Endothelial cell of umbilical vein (primary cell): ENCODE measurements at regions not wholly inside any gene's neighbourhood (a gene's known extent, or its start where the extent isn't known, plus 50 kb on each side); places are given as distances from the start of the nearest gene placed in this dataset.

Experiments used
- BruUV-seq: library from RNA; stranded (reverse); fragments of 400-500 nt; replicated peaks from 2 replicates; lab custom pipeline; 2021; lab: Mats Ljungman, UMichigan
- CTCF ChIA-PET: fragments of 300-600, 350-600 bp; sonication (Branson Sonifier 250); formaldehyde crosslinking; loops from one replicate; lab custom pipeline; 2021; ENCODE audit warnings: antibody characterized with exemption, inconsistent platforms; lab: Charles Lee
- POLR2A ChIA-PET: fragments of 300-600, 350-600 bp; sonication (Branson Sonifier 250); formaldehyde crosslinking; loops from one replicate; lab custom pipeline; 2021; ENCODE audit warnings: antibody characterized with exemption, inconsistent platforms; lab: Charles Lee
- DNase-seq: peaks from one replicate; pipeline ENCODE4 v3.0.0-alpha.2; 2011; ENCODE audit warnings: low read depth, low spot score
- FAIRE-seq: peaks from 2 replicates; lab custom pipeline; 2011; peaks lifted over from hg19 to GRCh38; lab: Jason Lieb, UNC
- H2AFZ ChIP-seq: 2 replicates; pipeline ENCODE4 v1.6.0; 2012; ENCODE audit warnings: low read depth, low read length, control low read depth, inconsistent platforms
- H3K27ac ChIP-seq: 2 replicates; pipeline ENCODE4 v1.5.1; 2011; ENCODE audit warnings: low read depth, mild to moderate bottlenecking, control low read depth, low read length, moderate library complexity; ENCODE audit not compliant: insufficient read depth
- H3K27me3 ChIP-seq, 2 experiments: 2 replicates each; pipeline versions ENCODE4 v1.6.0 to v1.6.1; 2011; ENCODE audit warnings: low read length in 2 of 2, mixed read lengths in 1 of 2; ENCODE audit not compliant: control insufficient read depth in 2 of 2, insufficient read depth in 2 of 2
- H3K36me3 ChIP-seq, 2 experiments: 2 replicates in 1 of 2; 3 replicates in 1 of 2; pipeline ENCODE4 v1.5.1; 2011; ENCODE audit warnings: low read length in 2 of 2, mild to moderate bottlenecking in 1 of 2, moderate library complexity in 1 of 2; ENCODE audit not compliant: control insufficient read depth in 2 of 2, insufficient read depth in 2 of 2; ENCODE audit errors: extremely low read depth in 1 of 2
- H3K4me1 ChIP-seq: 3 replicates; pipeline ENCODE4 v1.5.1; 2011; ENCODE audit warnings: mild to moderate bottlenecking, low read length; ENCODE audit not compliant: control insufficient read depth, insufficient read depth; ENCODE audit errors: extremely low read depth
- H3K4me2 ChIP-seq: 2 replicates; pipeline ENCODE4 v1.6.1; 2011; ENCODE audit warnings: low read length, control low read depth, mixed read lengths; ENCODE audit not compliant: insufficient read depth
- H3K4me3 ChIP-seq, 3 experiments: fragments of 200-600 bp in 1 of 3; sonication (generic), shearing (Covaris generic) in 1 of 3; replicated peaks in 1 of 3; 2 replicates each; pipeline ENCODE4 v1.5.1; 2011 to 2016; ENCODE audit warnings: control low read depth in 3 of 3, low read length in 3 of 3, mild to moderate bottlenecking in 2 of 3, inconsistent platforms in 1 of 3, low read depth in 1 of 3, moderate library complexity in 1 of 3; ENCODE audit not compliant: insufficient read depth in 1 of 3
- H3K79me2 ChIP-seq: 2 replicates; pipeline ENCODE4 v1.6.0; 2012; ENCODE audit warnings: low read length, inconsistent platforms; ENCODE audit not compliant: control insufficient read depth, insufficient read depth
- H3K9ac ChIP-seq: replicated peaks from 2 replicates; pipeline ENCODE3; 2011; ENCODE audit warnings: low read length, control low read depth; ENCODE audit not compliant: insufficient read depth; ENCODE audit errors: extremely low read depth
- H3K9me1 ChIP-seq: replicated peaks from 3 replicates; pipeline ENCODE4 v1.6.0; 2011; ENCODE audit warnings: mild to moderate bottlenecking, low read length; ENCODE audit not compliant: control insufficient read depth, insufficient read depth; ENCODE audit errors: extremely low read depth
- H3K9me3 ChIP-seq: replicated peaks from 2 replicates; pipeline ENCODE4 v1.5.1; 2012; ENCODE audit warnings: low read length, inconsistent platforms; ENCODE audit not compliant: control insufficient read depth, insufficient read depth
- H4K20me1 ChIP-seq: replicated peaks from 2 replicates; pipeline ENCODE3; 2011; ENCODE audit warnings: mild to moderate bottlenecking, low read length; ENCODE audit not compliant: control insufficient read depth, insufficient read depth; ENCODE audit errors: extremely low read depth
- CTCF ChIP-seq, 2 donors: IDR thresholded peaks; 1 replicate in 1 of 2; 2 replicates in 1 of 2; pipeline ENCODE4 v1.5.1; 2011; ENCODE audit warnings: low read length in 2 of 2, mild to moderate bottlenecking in 2 of 2, moderate library complexity in 2 of 2, control low read depth in 1 of 2, inconsistent platforms in 1 of 2, low read depth in 1 of 2; ENCODE audit not compliant: insufficient read depth in 1 of 2; ENCODE audit errors: extremely low read depth in 1 of 2
- EZH2 ChIP-seq: IDR thresholded peaks from 2 replicates; pipeline ENCODE4 v1.6.1; 2012; ENCODE audit warnings: borderline replicate concordance, low read depth, mild to moderate bottlenecking, moderate library complexity, low read length, inconsistent platforms; ENCODE audit not compliant: severe bottlenecking
- FOS ChIP-seq: IDR thresholded peaks from 2 replicates; pipeline ENCODE4 v1.6.1; 2011; ENCODE audit warnings: mild to moderate bottlenecking, low read length, moderate library complexity, borderline replicate concordance; ENCODE audit not compliant: insufficient read depth
- GATA2 ChIP-seq: IDR thresholded peaks from 2 replicates; pipeline ENCODE4 v1.7.0; 2011; ENCODE audit warnings: low read depth, mild to moderate bottlenecking, moderate library complexity, mixed read lengths, low read length; ENCODE audit not compliant: insufficient read length, insufficient read depth
- JUN ChIP-seq: IDR thresholded peaks from 2 replicates; pipeline ENCODE4 v1.6.1; 2011; ENCODE audit warnings: borderline replicate concordance, low read depth; ENCODE audit not compliant: insufficient read length, insufficient read depth
- MAX ChIP-seq: IDR thresholded peaks from 2 replicates; pipeline ENCODE4 v1.6.1; 2011; ENCODE audit not compliant: insufficient read depth, insufficient read length
- MYC ChIP-seq: IDR thresholded peaks from one replicate; pipeline ENCODE4 v1.6.1; 2011; ENCODE audit warnings: mild to moderate bottlenecking, low read depth, low read length
- POLR2A ChIP-seq: IDR thresholded peaks from 2 replicates; pipeline ENCODE4 v1.6.1; 2012; ENCODE audit warnings: low read depth, mild to moderate bottlenecking, control low read depth, low read length
- POLR2AphosphoS5 ChIP-seq: IDR thresholded peaks from 2 replicates; pipeline ENCODE4 v1.6.1; 2012; ENCODE audit warnings: low read depth, mild to moderate bottlenecking, control low read depth, low read length, moderate library complexity; ENCODE audit not compliant: insufficient read depth
- dilution Hi-C: fragments of 300-500 bp; cut with MboI; formaldehyde crosslinking; loops from one replicate; pipeline ENCODE4 v1.15.0; 2019; ENCODE audit warnings: low sequenced_read_pairs; ENCODE audit not compliant: extremely low pct_ligation_motif_present
- intact Hi-C: fragments of 100-400 bp; cut with micrococcal nuclease; formaldehyde crosslinking; loops from one replicate; pipeline ENCODE4 v1.10.0; 2022

GRCh38 chr6:140007525-140007924 is 633.1 kb upstream of the CITED2 start:
- ChIA-PET POLR2A (no interaction called here), CTCF (interaction anchor here (1.0 kb wide), 1 partner anchor 18 kb away, joined by 3 read pairs; no protein-coding TSS in a partner anchor)
- H3K4me1 ChIP-seq: no peaks in the 10 kb centered on the region
- no peak overlapping the region for H3K9ac ChIP-seq
- dilution Hi-C loops (no loop called here), intact Hi-C loops (no loop called here)
- DNase-seq: no peak
- H3K9me1 ChIP-seq: no peaks in the 10 kb centered on the region
- no peaks in the 10 kb centered on the region for H3K27me3 ChIP-seq
- H3K4me2 ChIP-seq: no peak overlapping the region
- no peak overlapping the region for H3K4me3 ChIP-seq
- H2AFZ ChIP-seq: no peak overlapping the region
- H3K27ac ChIP-seq: no peak overlapping the region
- no peaks in the 10 kb centered on the region for H3K9me3 ChIP-seq
- H3K79me2 ChIP-seq: no peaks in the 10 kb centered on the region
- H4K20me1 ChIP-seq: no peaks in the 10 kb centered on the region
- no peak for FAIRE-seq
- BruUV-seq: no TSS peak
- TF ChIP-seq FOS (no peak), POLR2AphosphoS5 (no peak), EZH2 (no peak), GATA2 (no peak), JUN (no peak), CTCF (IDR thresholded peaks at IDR 0.05; ENCODE audit: extremely low read depth in 1 of 2, insufficient read depth in 1 of 2, low read depth in 1 of 2, low read length in 2 of 2) (no peak), MYC (no peak), MAX (no peak), POLR2A (no peak)
- no peaks in the 10 kb centered on the region for H3K36me3 ChIP-seq
